ENCODE measurements at regions not wholly inside any gene's neighbourhood (a gene's known extent, or its start where the extent isn't known, plus 50 kb on each side); places are given as distances from the start of the nearest gene placed in this dataset.

GRCh38 chr14:97582022-97582421 lies 784.8 kb downstream of the VRK1 start:
- TF ChIP-seq PBX3 (CRISPR knock-in tag; IDR thresholded peaks at IDR 0.05) (no peak), YY1 (tag by site-specific recombination; IDR thresholded peaks at IDR 0.05) (no peak), ZNF513 (tag by site-specific recombination; IDR thresholded peaks at IDR 0.05) (no peak), TCF7L2 (IDR thresholded peaks at IDR 0.05; ENCODE audit: borderline replicate concordance, low read depth, low read length) (no peak), CTCF (tag by site-specific recombination; IDR thresholded peaks at IDR 0.05) (no peak), ZBTB20 (tag by site-specific recombination; IDR thresholded peaks at IDR 0.05) (no peak), ZNF404 (tag by site-specific recombination; IDR thresholded peaks at IDR 0.05) (no peak), SP7 (tag by site-specific recombination; IDR thresholded peaks at IDR 0.05) (no peak), SCRT1 (tag by site-specific recombination; IDR thresholded peaks at IDR 0.05; ENCODE audit: borderline replicate concordance) (no peak), ZSCAN5A (tag by site-specific recombination; IDR thresholded peaks at IDR 0.05) (no peak), KLF1 (tag by site-specific recombination; IDR thresholded peaks at IDR 0.05) (no peak), ZNF362 (tag by site-specific recombination; IDR thresholded peaks at IDR 0.05) (no peak)
